ENCODE measurements at regions not wholly inside any gene's neighbourhood (a gene's known extent, or its start where the extent isn't known, plus 50 kb on each side); places are given as distances from the start of the nearest gene placed in this dataset.

DNA sequence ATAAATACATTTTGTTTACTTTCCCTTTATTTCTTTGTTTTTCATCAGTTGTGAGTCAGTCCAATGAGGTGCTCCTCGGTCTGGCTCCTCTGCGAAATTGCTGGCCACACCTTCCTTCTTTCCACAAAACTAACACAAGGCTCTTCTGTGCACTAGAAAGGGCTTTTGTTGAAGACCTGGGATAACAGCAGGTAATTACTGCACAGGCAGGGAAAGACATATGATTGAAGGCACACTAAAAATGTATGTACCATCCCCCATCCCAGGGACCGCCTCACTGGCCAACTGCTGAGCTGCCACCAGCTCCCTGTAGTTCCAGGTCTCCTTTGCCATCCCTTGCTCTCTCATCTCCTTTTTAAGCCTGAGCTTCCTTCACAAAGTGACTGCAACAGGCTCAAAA is 180.5 kb downstream of the EFNB2 start:
- no peak for TF ChIP-seq POLR2A (IDR thresholded peaks at IDR 0.05)
- TF ChIP-seq, protein P1, sequence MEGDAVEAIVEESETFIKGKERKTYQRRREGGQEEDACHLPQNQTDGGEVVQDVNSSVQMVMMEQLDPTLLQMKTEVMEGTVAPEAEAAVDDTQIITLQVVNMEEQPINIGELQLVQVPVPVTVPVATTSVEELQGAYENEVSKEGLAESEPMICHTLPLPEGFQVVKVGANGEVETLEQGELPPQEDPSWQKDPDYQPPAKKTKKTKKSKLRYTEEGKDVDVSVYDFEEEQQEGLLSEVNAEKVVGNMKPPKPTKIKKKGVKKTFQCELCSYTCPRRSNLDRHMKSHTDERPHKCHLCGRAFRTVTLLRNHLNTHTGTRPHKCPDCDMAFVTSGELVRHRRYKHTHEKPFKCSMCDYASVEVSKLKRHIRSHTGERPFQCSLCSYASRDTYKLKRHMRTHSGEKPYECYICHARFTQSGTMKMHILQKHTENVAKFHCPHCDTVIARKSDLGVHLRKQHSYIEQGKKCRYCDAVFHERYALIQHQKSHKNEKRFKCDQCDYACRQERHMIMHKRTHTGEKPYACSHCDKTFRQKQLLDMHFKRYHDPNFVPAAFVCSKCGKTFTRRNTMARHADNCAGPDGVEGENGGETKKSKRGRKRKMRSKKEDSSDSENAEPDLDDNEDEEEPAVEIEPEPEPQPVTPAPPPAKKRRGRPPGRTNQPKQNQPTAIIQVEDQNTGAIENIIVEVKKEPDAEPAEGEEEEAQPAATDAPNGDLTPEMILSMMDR (IDR thresholded peaks at IDR 0.05), result no peak

Data from thyroid gland (tissue), 4 donors.